HG03558 (cell line): ENCODE measurements at regions not wholly inside any gene's neighbourhood (a gene's known extent, or its start where the extent isn't known, plus 50 kb on each side); places are given as distances from the start of the nearest gene placed in this dataset.

Experiments
- ATAC-seq: cut with Tn5 transposase; IDR thresholded peaks from one replicate; pipeline ENCODE4 v1.9.1; 2021; ENCODE audit warnings: moderate number of reproducible peaks; ENCODE audit not compliant: unreplicated experiment; ENCODE audit errors: extremely low read depth

DNA sequence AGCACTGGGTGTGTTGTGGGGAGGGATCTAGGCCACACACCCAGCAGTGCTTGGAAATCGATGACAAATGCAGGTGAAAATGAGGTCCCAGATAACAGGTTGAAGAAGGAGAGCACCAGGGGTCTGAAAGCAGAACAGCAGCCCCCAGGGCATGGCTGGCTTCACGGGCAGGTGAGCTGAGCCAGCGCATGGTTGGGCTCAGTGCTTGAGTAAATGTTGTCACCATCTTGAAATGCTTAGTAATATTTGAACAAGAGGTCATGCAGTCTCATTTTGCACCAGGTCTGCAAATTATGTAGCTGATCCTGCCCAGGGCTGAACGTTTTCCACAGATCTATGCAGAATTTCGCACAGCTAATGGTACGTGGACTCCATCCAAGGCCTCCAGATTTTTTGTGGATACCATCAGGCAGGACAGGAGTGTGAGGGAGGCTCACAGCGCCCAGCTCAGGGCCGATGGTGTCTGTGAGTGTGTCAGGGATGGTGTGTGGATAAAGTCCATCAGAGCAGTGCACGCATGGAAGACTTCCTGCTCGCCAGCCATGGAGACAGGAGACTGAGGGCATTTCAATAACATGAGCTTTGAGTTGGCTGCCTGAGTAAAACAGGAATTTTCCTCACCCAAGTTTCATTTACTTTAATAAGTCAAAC, 53.1 kb upstream of the SNX9 start:
- no peak for ATAC-seq

DNA sequence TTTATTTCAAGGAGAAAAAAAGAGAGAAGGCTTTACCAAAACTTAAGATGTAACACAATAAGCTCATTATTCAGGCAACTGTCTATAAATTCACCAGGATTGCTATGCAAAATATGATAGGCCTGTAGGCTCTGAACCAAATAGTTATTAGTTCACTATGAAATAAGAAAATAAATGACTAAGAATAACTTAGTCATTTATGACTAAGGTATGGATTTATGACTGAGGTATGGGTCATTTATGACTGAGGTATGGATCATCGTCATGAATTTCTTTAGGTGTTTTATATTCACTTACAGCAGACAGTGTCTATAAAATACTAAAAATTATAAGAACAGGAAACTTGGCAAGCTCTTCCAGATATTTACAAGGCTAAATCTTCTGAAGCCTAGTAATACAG, 52.1 kb upstream of the SNX9 start:
- ATAC-seq = no peak

DNA sequence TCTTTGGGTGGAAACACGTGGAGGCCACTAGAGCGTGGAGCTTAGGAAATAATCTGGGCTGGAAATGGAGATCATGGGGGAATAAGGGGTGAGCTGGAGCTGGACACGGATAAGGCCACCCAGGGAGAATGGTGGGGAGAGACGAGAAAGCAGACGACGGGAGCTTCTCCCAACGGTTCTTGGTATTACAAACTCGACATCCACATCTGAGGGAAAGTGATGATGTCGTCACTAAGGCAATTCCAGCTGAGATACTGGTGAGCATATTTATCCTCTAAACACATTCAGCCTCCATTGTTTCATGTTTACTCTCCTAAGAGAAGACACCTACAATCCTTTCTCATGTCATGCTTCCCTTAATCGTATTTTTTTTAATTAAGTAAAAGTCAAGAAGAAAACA, 50.2 kb upstream of the SNX9 start:
- no peak for ATAC-seq
